OCI-LY1 (cell line): ENCODE measurements at regions not wholly inside any gene's neighbourhood (a gene's known extent, or its start where the extent isn't known, plus 50 kb on each side); places are given as distances from the start of the nearest gene placed in this dataset.

Source experiments
- H2AFZ ChIP-seq: fragments of 200-600 bp; sonication (generic), shearing (Covaris generic); 2 replicates; pipeline ENCODE4 v1.6.0; 2014; ENCODE audit warnings: antibody characterized with exemption, mild to moderate bottlenecking, low read length
- H3F3A ChIP-seq: fragments of 200-600 bp; sonication (generic), shearing (Covaris generic); 2 replicates; pipeline ENCODE4 v1.6.0; 2014; ENCODE audit warnings: mild to moderate bottlenecking, antibody characterized with exemption, low read length, moderate library complexity; ENCODE audit not compliant: insufficient read depth
- H3K27ac ChIP-seq: fragments of 200-600 bp; sonication (generic); 2 replicates; pipeline ENCODE4 v1.5.1; 2014; ENCODE audit warnings: low read length, mixed run types, mild to moderate bottlenecking, low read depth; ENCODE audit not compliant: poor library complexity, severe bottlenecking
- H3K27me3 ChIP-seq: fragments of 200-600 bp; sonication (generic); 2 replicates; pipeline ENCODE4 v1.6.0; 2014; ENCODE audit warnings: antibody characterized with exemption, mild to moderate bottlenecking, low read length, moderate library complexity; ENCODE audit not compliant: insufficient read depth
- H3K36me3 ChIP-seq: fragments of 200-600 bp; sonication (generic); 2 replicates; pipeline ENCODE4 v1.6.1; 2014; ENCODE audit warnings: mild to moderate bottlenecking, antibody characterized with exemption, low read length, moderate library complexity, mixed read lengths; ENCODE audit not compliant: insufficient read depth
- H3K4me1 ChIP-seq: fragments of 200-600 bp; sonication (generic); 2 replicates; pipeline ENCODE4 v1.5.1; 2014; ENCODE audit warnings: mild to moderate bottlenecking, low read length, moderate library complexity; ENCODE audit not compliant: insufficient read depth, severe bottlenecking
- H3K4me2 ChIP-seq: fragments of 200-600 bp; sonication (generic), shearing (Covaris generic); 2 replicates; pipeline ENCODE4 v1.6.1; 2014; ENCODE audit warnings: low read length
- H3K4me3 ChIP-seq: fragments of 200-600 bp; sonication (generic); 2 replicates; pipeline ENCODE4 v1.5.1; 2014; ENCODE audit warnings: low read length, low read depth, mild to moderate bottlenecking, mixed read lengths; ENCODE audit not compliant: poor library complexity, severe bottlenecking
- H3K79me2 ChIP-seq: fragments of 200-600 bp; shearing (Covaris generic); 2 replicates; pipeline ENCODE4 v1.6.1; 2016; ENCODE audit warnings: mixed run types, low read length, mixed read lengths; ENCODE audit not compliant: insufficient read depth
- H3K9ac ChIP-seq: fragments of 200-600 bp; sonication (generic), shearing (Covaris generic); 2 replicates; pipeline ENCODE4 v1.6.1; 2014; ENCODE audit warnings: mild to moderate bottlenecking, low read length, mixed read lengths
- H3K9me2 ChIP-seq: fragments of 200-600 bp; sonication (generic), shearing (Covaris generic); 2 replicates; pipeline ENCODE4 v1.6.1; 2014; ENCODE audit warnings: low read depth, mild to moderate bottlenecking, low read length, mixed read lengths
- H3K9me3 ChIP-seq: fragments of 200-600 bp; shearing (Covaris generic); 2 replicates; pipeline ENCODE4 v1.6.1; 2014; ENCODE audit warnings: low read length, mixed read lengths
- H4K20me1 ChIP-seq: fragments of 200-600 bp; sonication (generic), shearing (Covaris generic); 2 replicates; pipeline ENCODE4 v1.6.0; 2016; ENCODE audit warnings: mild to moderate bottlenecking, low read length; ENCODE audit not compliant: insufficient read depth
- EZH2 ChIP-seq: fragments of 200-600 bp; sonication (generic), shearing (Covaris generic); IDR thresholded peaks from 2 replicates; pipeline ENCODE4 v1.8.0; 2017; ENCODE audit warnings: borderline replicate concordance, mixed run types, mild to moderate bottlenecking, antibody characterized with exemption, low read length, moderate library complexity, mixed read lengths
- TF ChIP-seq, protein P1 (sequence below): fragments of 200-600 bp; sonication (generic), shearing (Covaris generic); IDR thresholded peaks from 2 replicates; pipeline ENCODE4 v1.5.1; 2017; ENCODE audit warnings: mild to moderate bottlenecking, antibody characterized with exemption, low read length, moderate library complexity, mixed read lengths

DNA sequence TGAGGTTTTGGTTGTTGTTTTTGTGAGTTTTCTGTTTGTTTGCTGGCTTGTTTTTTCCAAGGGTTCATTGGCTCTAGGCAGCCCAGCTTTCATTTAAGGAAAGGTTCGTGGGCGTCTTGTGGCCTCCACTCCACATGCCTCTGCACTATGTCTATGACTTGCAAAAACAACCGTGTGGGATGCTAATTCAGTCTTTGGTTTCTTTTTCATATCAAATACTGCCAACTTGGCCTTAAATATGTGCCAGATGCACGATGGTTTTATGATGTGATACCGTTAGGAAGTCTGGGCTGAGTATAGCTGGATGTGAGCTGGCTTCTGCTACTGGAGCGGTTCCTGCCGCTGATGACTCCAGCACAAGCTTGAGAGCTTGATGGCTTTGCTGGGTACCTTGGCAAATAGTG lies 96.3 kb downstream of the BMP2 start:
- H3K4me2 ChIP-seq = no peak overlapping the region
- no peaks in the 10 kb centered on the region for H4K20me1 ChIP-seq
- no peaks in the 10 kb centered on the region for H3K9me2 ChIP-seq
- H3K27ac ChIP-seq = no peak overlapping the region
- no peaks in the 10 kb centered on the region for H3K36me3 ChIP-seq
- H3K27me3 ChIP-seq = no peaks in the 10 kb centered on the region
- H3F3A ChIP-seq = no peaks in the 10 kb centered on the region
- H2AFZ ChIP-seq = no peak overlapping the region
- no peaks in the 10 kb centered on the region for H3K9me3 ChIP-seq
- no peak overlapping the region for H3K9ac ChIP-seq
- no peak for TF ChIP-seq EZH2
- TF ChIP-seq, protein P1, sequence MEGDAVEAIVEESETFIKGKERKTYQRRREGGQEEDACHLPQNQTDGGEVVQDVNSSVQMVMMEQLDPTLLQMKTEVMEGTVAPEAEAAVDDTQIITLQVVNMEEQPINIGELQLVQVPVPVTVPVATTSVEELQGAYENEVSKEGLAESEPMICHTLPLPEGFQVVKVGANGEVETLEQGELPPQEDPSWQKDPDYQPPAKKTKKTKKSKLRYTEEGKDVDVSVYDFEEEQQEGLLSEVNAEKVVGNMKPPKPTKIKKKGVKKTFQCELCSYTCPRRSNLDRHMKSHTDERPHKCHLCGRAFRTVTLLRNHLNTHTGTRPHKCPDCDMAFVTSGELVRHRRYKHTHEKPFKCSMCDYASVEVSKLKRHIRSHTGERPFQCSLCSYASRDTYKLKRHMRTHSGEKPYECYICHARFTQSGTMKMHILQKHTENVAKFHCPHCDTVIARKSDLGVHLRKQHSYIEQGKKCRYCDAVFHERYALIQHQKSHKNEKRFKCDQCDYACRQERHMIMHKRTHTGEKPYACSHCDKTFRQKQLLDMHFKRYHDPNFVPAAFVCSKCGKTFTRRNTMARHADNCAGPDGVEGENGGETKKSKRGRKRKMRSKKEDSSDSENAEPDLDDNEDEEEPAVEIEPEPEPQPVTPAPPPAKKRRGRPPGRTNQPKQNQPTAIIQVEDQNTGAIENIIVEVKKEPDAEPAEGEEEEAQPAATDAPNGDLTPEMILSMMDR = no peak
- no peaks in the 10 kb centered on the region for H3K4me1 ChIP-seq
- H3K79me2 ChIP-seq = no peaks in the 10 kb centered on the region
- no peak overlapping the region for H3K4me3 ChIP-seq

DNA sequence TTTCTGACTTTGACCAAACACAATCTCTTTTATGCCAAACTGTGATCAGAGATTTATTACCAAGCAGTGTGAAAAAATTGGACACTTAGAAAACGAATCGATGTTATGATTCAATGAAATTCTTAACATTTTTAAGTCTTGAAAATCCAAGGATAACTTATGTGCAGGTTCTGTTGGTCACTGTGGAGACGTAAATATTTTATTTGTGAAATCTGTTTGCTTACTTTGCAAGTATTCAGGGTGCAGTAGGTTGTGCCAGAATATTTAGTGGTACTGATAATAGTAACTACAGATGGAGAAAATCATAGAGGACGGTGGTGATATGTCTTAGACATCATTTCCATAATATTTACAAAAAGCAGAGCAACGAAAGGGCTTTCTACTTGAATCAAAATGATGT lies 97.3 kb downstream of the BMP2 start:
- Histone ChIP-seq H3K9me3 (no peaks in the 10 kb centered on the region), H3K4me1 (no peaks in the 10 kb centered on the region), H4K20me1 (no peaks in the 10 kb centered on the region), H3K27ac (no peak overlapping the region), H3K79me2 (no peaks in the 10 kb centered on the region), H2AFZ (no peak overlapping the region), H3K36me3 (no peaks in the 10 kb centered on the region), H3K9me2 (no peaks in the 10 kb centered on the region), H3K27me3 (no peaks in the 10 kb centered on the region), H3K9ac (no peak overlapping the region), H3K4me2 (no peak overlapping the region), H3F3A (no peaks in the 10 kb centered on the region), H3K4me3 (no peak overlapping the region)
- TF ChIP-seq, protein P1 = no peak

DNA sequence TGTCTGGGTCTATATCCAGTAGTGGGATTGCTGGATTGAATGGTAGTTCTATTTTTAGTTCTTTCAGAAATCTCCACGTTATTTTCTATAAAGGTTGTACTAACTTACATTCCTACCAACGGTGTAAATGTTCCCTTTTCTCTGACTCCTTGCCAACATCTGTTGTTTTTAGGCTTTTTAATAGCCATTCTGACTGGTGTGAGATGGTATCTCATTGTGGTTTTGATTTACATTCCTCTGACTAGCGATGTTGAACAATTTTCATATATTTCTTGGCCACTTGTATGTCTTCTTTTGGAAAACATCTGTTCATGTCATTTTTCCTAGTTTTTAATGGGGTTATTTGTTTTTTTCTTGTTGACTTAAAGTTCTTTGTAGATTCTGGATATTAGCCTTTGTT lies 99.3 kb downstream of the BMP2 start:
- no peaks in the 10 kb centered on the region for H3K9me2 ChIP-seq
- no peaks in the 10 kb centered on the region for H4K20me1 ChIP-seq
- no peaks in the 10 kb centered on the region for H3K27me3 ChIP-seq
- H3K9me3 ChIP-seq = no peaks in the 10 kb centered on the region
- TF ChIP-seq, protein P1 = no peak
- no peak for TF ChIP-seq EZH2
- no peaks in the 10 kb centered on the region for H3K36me3 ChIP-seq
- H3K79me2 ChIP-seq = no peaks in the 10 kb centered on the region
- no peaks in the 10 kb centered on the region for H3F3A ChIP-seq
- H3K4me2 ChIP-seq = no peak overlapping the region
- H3K9ac ChIP-seq = no peak overlapping the region
- no peaks in the 10 kb centered on the region for H3K4me1 ChIP-seq
- no peak overlapping the region for H3K4me3 ChIP-seq
- H3K27ac ChIP-seq = no peak overlapping the region
- no peak overlapping the region for H2AFZ ChIP-seq
